HT-29 (cell line): ENCODE measurements at regions not wholly inside any gene's neighbourhood (a gene's known extent, or its start where the extent isn't known, plus 50 kb on each side); places are given as distances from the start of the nearest gene placed in this dataset.
"Not testable (repeated sequence)": the region's sequence is repeated elsewhere in the genome, so short reads cannot be mapped to it uniquely, and the experiment has no call there.

ENCODE experiments used
- DNase-seq: peaks from one replicate; pipeline ENCODE4 v3.0.0-alpha.2; 2015; ENCODE audit warnings: low spot score

GRCh38 chr4:10388146-10388545 is 69.1 kb downstream of the ZNF518B start:
- not testable (repeated sequence) for DNase-seq

GRCh38 chr4:10385994-10386394 is 71.2 kb downstream of the ZNF518B start:
- no peak for DNase-seq

DNA sequence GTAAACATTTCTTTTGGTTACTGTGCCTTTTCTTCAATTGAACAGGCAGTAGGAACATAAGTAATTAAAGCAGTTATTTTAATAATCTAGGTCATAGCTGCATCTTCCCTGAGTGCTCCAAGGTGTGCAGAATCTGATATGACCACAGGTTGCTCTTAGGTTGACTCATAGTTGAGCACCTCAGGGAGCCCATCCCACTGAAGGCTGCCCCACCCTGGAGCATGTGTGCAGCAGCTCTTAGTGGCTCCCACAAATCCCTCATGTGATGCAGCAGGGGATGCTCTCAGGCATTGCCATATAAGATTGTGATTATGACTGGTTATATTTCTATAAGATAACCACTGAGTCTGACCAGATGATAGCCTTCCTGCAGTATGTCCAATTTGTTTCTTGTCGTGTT is 72.3 kb downstream of the ZNF518B start:
- DNase-seq, result no peak

GRCh38 chr4:10383417-10383816 is 73.8 kb downstream of the ZNF518B start:
- DNase-seq, result no peak

DNA sequence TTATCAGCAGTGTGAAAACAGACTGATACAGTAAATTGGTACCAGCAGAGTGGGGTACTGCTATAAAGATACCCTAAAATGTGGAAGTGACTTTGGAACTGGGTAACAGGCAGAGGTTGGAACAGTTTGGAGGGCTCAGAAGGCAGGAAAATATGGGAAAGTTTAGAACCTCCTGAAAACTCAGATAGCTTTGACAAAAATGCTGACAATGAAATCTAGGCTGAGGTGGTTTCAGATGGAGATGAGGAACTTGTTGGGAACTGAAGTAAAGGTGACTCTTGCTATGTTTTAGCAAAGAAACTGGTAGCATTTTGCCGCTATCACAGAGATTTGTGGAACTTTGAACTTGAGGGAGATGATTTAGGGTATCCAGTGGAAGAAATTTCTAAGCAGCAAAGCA is 75.1 kb downstream of the ZNF518B start:
- DNase-seq, result not testable (repeated sequence)

GRCh38 chr4:10381146-10381545 is 76.1 kb downstream of the ZNF518B start:
- no peak for DNase-seq

GRCh38 chr4:10380735-10381134 is 76.5 kb downstream of the ZNF518B start:
- DNase-seq, result no peak

DNA sequence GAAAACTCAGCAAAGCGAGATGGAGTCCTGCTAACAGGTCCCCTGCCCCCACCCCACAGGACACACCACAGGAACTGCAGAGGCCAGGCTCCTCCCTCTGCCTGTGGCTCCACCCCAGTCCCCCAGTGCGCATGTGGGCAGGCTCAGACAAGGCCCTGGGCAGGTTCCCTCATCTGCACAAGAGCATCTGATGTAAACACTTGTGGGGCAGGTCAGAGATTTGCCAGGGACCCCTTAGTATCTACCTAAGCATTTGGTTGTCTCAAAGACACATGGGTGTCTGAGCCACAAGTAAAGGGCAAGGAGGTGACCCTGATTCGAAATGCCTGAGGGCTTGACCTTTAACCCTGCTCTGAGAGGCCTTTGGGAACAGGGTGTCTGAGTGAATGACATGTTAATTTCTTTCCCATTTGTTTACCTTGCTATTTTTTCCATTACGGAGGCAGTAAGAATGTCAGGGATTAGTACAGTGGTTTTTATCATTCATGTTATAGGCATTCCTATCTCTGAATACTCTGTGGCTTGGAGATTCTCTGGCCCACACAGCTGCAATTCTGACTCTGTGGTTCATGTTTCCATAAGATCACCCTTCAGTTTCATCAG is 85.3 kb downstream of the ZNF518B start:
- DNase-seq, result no peak

DNA sequence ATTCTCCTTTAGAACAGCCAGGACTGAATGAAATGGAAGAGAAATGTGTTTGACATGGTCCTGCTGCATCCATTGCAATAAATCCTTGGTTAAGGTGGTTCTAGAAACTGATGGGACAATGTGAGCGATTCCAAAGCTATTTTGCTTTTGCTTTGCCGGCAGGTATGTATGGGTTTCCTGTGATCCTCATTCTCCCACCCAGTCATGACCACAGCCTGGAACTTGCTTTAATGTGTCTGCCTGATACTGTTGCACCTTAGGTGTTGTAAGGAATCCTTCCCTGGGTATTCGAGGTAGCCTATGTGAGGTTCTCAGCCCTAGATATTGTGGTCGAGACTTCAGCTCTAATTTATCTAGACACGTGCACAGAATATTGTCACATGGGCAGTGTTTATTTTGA is 86.1 kb downstream of the ZNF518B start:
- DNase-seq, result no peak

DNA sequence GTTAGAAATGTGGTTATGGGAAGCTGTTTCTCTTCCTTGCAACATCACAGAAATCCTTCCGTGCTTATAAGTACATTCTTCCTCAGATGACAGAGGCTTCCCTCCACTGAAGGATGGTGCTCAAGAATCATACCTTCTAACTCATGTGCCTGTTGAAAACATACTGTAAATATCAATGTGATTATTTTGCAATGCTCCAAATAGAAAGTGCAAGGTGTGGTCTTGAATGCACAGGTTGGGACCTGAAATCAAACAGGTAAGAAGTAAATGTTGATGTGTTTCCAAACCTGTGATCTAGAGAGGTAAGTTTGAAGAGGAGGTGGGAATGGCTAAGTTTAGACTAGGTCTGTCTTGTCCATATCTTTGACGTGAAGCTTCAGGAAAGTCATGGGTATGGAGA is 87.7 kb downstream of the ZNF518B start:
- DNase-seq, result no peak

- DNase-seq, result no peak
Observed at GRCh38 chr4:10366628-10367027, 90.6 kb downstream of the ZNF518B start.

- DNase-seq, result no peak
Observed at GRCh38 chr4:10364194-10364593, 93.0 kb downstream of the ZNF518B start.

DNA sequence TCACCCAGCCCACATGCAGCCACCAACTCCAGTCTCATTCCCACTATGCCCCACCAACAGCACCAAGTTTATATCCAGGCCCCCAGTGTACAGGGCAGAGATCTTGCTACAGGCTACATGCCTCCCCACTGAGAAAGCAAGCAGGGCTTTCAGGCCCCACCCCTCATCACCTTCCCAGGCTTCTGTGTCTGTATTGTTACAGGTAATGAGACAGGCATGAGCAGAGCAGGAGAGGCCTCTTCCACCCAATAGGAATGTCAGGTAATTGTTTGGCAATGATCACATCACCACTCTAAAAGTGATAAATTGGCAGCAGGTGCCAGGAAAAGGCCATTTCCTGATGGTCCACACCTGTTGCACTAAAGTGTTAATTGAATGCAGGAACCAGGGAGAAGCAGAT is 102.5 kb downstream of the ZNF518B start:
- no peak for DNase-seq

GRCh38 chr4:10354225-10354624 is 103.0 kb downstream of the ZNF518B start:
- no peak for DNase-seq

DNA sequence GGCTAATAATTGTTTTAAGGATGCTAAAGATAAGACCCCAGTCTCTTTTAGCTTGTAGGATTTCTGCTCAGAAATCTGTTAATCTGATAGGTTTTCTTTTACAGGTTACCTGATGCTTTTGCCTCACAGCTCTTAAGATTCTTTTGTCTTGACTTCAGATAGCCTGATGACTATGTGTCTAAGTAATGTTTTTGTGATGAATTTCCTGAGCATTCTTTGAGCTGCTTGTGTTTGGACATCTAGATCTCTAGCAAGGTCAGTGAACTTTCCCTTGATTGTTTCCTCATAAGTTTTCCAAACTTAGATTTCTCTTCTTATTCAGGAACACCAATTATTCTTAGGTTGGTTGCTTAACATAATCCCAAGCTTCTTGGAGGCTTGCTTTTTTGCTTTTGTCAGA is 104.1 kb downstream of the ZNF518B start:
- no peak for DNase-seq

GRCh38 chr4:10348241-10348640 is 109.0 kb downstream of the ZNF518B start:
- no peak for DNase-seq

DNA sequence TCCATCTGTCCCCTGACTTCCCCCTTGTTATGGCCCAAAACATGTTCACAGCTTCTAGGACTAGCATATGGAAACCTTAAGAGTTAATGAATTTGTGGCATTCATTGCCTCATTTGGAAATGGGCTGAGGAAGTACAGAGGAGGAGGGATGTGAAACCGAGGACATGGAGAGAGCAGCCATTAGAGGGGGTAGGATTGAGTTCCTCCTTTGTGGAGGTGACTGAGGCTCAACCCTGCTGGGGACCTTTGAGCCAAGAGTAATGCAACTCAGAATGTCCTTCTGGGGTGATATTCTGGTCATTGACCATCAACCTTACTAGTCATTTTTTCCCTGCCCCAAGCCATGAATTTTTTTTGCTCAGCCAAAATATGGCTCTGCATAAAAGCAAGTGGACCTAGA is 109.4 kb downstream of the ZNF518B start:
- no peak for DNase-seq

DNA sequence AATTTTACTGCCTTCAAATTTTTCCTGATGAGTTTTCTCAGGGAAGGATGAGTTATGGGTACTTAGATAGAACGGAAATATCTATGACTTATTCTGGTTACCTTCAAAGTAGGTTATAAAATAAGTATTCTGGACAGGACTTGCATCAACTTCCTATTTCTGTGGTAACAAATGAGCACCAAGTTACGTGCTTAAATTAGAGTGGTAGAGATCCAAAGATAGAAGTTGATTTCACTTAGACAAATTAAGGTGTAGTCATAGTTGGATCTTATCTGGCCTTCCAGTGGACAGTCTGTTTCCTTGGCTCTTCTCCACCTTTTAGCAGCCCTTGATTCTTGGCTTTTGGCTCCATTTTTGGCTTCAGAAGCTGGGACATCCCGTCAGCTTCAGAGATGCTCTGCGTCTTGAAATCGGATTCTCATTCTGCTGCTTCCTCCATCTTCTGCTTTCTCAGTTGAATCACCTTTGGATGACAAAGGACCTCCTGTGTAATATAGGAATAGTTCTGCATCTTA is 109.9 kb downstream of the ZNF518B start:
- no peak for DNase-seq

DNA sequence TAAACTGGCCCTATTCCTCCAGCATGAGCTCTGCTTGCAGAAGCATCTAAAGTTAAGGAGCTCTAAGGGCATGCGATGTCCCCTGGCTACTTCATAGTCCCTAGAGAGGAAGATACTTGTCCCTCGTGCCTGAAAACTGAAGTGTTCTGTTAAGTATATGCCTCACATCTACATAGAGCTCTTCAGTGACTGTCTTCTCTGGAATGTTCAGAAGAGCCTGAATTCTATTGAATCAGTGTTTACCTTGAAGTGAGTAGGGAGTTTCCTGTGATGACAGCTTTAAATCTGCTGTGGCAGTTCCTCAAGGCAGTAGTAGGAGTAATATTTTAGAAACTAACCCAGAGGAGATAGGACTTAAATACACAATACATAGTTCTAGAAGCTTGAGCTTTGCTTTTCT is 111.2 kb downstream of the ZNF518B start:
- no peak for DNase-seq

GRCh38 chr4:10345381-10345784 is 111.8 kb downstream of the ZNF518B start:
- DNase-seq, result no peak

- no peak for DNase-seq
Observed at GRCh38 chr4:10344824-10345223, 112.4 kb downstream of the ZNF518B start.

DNA sequence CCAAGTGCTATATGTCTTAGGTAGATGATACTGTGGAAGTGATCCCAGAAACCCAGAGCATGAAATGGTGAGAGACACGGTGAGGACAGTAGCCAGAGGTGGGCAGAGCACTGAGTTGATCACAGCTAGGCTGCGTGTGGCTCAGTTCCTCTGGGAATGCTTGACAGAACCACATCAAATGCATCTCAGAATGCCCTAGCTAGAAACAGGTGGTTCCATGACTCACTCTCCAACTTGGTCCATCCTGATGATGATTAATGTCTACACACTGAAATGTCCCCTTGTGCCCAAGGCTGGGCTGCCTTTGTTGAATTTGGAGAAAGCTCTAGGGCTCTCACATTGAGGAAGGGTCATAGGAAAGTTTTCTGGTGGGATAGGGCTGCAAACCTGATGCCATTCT is 113.6 kb downstream of the ZNF518B start:
- no peak for DNase-seq

GRCh38 chr4:10342866-10343265 is 114.4 kb downstream of the ZNF518B start:
- no peak for DNase-seq

DNA sequence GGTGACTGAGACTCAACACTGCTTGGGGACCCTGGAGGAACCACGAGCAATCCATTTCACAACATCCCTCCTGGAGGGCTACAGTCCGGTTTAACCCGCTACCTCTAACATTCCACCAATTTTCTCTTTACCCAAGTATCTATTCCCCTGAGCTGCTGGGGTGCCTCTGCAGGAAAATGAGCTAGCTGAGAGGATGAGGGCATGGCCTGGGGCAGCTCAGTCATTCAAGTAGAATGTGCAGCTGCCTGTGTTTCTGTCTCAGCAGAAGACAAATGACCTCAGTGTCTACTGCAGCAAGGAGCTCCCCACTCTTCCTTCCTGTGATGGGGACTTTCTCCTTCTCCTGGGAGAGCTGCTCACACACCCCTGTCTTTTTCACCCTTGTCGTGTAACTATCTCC is 120.8 kb downstream of the ZNF518B start:
- DNase-seq, result no peak
